CD4-positive, alpha-beta T cell treated with Interleukin-21 for 1 hour (primary cell): ENCODE measurements at regions not wholly inside any gene's neighbourhood (a gene's known extent, or its start where the extent isn't known, plus 50 kb on each side); places are given as distances from the start of the nearest gene placed in this dataset.

Experiments used
- DNase-seq: peaks from one replicate; pipeline ENCODE4 v3.0.0-alpha.2; 2020

- DNase-seq: no peak
Observed at GRCh38 chr20:39269493-39270217, 307.5 kb downstream of the DHX35 start.

- peak; percentile 1 for DNase-seq
Observed at GRCh38 chr20:39268981-39269461, 306.9 kb downstream of the DHX35 start.

- DNase-seq: no peak
Observed at GRCh38 chr20:39268491-39268951, 306.4 kb downstream of the DHX35 start.

GRCh38 chr20:39266989-39267388 is 304.8 kb downstream of the DHX35 start:
- no peak for DNase-seq

- DNase-seq: peak; percentile 11
Observed at GRCh38 chr20:39264506-39265172, 302.5 kb downstream of the DHX35 start.

- DNase-seq: no peak
Observed at GRCh38 chr20:39263076-39263475, 300.9 kb downstream of the DHX35 start.

GRCh38 chr20:39259808-39260207 is 297.7 kb downstream of the DHX35 start:
- no peak for DNase-seq

- DNase-seq: no peak
Observed at GRCh38 chr20:39259010-39259803, 297.1 kb downstream of the DHX35 start.

- no peak for DNase-seq
Observed at GRCh38 chr20:39258253-39258652, 296.1 kb downstream of the DHX35 start.

GRCh38 chr20:39253051-39253755 is 291.1 kb downstream of the DHX35 start:
- DNase-seq: no peak

- no peak for DNase-seq
Observed at GRCh38 chr20:39252035-39252434, 289.9 kb downstream of the DHX35 start.

GRCh38 chr20:39249798-39250197 is 287.7 kb downstream of the DHX35 start:
- DNase-seq: no peak

- DNase-seq: no peak
Observed at GRCh38 chr20:39248862-39249485, 286.8 kb downstream of the DHX35 start.

GRCh38 chr20:39248171-39248861 is 286.2 kb downstream of the DHX35 start:
- DNase-seq: no peak

GRCh38 chr20:39246436-39246835 is 284.3 kb downstream of the DHX35 start:
- no peak for DNase-seq

GRCh38 chr20:39245685-39246311 is 283.7 kb downstream of the DHX35 start:
- DNase-seq: no peak

- DNase-seq: no peak
Observed at GRCh38 chr20:39243962-39244361, 281.8 kb downstream of the DHX35 start.

GRCh38 chr20:39242614-39243013 is 280.5 kb downstream of the DHX35 start:
- no peak for DNase-seq

- no peak for DNase-seq
Observed at GRCh38 chr20:39234520-39235095, 272.5 kb downstream of the DHX35 start.

GRCh38 chr20:39233755-39234154 is 271.6 kb downstream of the DHX35 start:
- no peak for DNase-seq

GRCh38 chr20:39227416-39227815 is 265.3 kb downstream of the DHX35 start:
- DNase-seq: no peak
